ENCODE measurements at regions not wholly inside any gene's neighbourhood (a gene's known extent, or its start where the extent isn't known, plus 50 kb on each side); places are given as distances from the start of the nearest gene placed in this dataset.

- no peak overlapping the region for H3K4me2 ChIP-seq (ENCODE audit: insufficient read depth, insufficient read length, low read length)
- H3T11ph ChIP-seq (ENCODE audit: low read length): no peak overlapping the region
- no peaks in the 10 kb centered on the region for H3K4me1 ChIP-seq (ENCODE audit: insufficient read depth, low read length)
- no peak overlapping the region for H4K8ac ChIP-seq (replicated peaks; ENCODE audit: insufficient read length, low read depth, low read length)
- H3K27me3 Mint-ChIP-seq (ENCODE audit: low read depth): no peaks in the 10 kb centered on the region
- H3K27ac ChIP-seq (ENCODE audit: insufficient read length, low read depth, low read length): no peak overlapping the region
- no peaks in the 10 kb centered on the region for H3K36me3 Mint-ChIP-seq (ENCODE audit: insufficient read depth in 1 of 3, low read depth in 3 of 3)
- no peak overlapping the region for H3K18ac ChIP-seq (ENCODE audit: insufficient read length, low read depth, low read length)
- H4K20me1 ChIP-seq (ENCODE audit: control insufficient read depth, insufficient read depth, insufficient read length): no peaks in the 10 kb centered on the region
- no peak overlapping the region for H2BK20ac ChIP-seq (ENCODE audit: low read depth, low read length, poor library complexity, severe bottlenecking)
- no peak overlapping the region for H3K27ac Mint-ChIP-seq
- no peak overlapping the region for H3K56ac ChIP-seq (ENCODE audit: insufficient read length, low read depth, low read length)
- H3K9me3 ChIP-seq (ENCODE audit: control insufficient read depth, low read depth, low read length): no peaks in the 10 kb centered on the region
- no peak overlapping the region for H3K4ac ChIP-seq (ENCODE audit: low read depth, low read length)
- no peak overlapping the region for H3K4me3 Mint-ChIP-seq
- H2BK12ac ChIP-seq (ENCODE audit: insufficient read length, low read depth, low read length): no peak overlapping the region
- H3K4me1 Mint-ChIP-seq: peaks cover 13 to 14% of the 10 kb centered on the region in 2 experiments
- no peak for DNase-seq
- no peak overlapping the region for H2BK5ac ChIP-seq (ENCODE audit: insufficient read length, low read length)
- no peaks in the 10 kb centered on the region for H3K27me3 ChIP-seq (ENCODE audit: insufficient read depth, low read length)
- no peak overlapping the region for H3K14ac ChIP-seq (ENCODE audit: insufficient read depth, low read length)
- no peaks in the 10 kb centered on the region for H3K23me2 ChIP-seq (ENCODE audit: insufficient read length, low read depth, low read length, poor library complexity, severe bottlenecking)
- H3K23ac ChIP-seq (ENCODE audit: insufficient read length, low read depth, low read length): no peak overlapping the region
- H3K79me2 ChIP-seq (ENCODE audit: insufficient read depth, low read length): no peaks in the 10 kb centered on the region
- no peak overlapping the region for H2BK15ac ChIP-seq (ENCODE audit: low read depth, low read length)
- H2AK5ac ChIP-seq (ENCODE audit: insufficient read length, low read length): no peak overlapping the region
- no peaks in the 10 kb centered on the region for H3K9me3 Mint-ChIP-seq
- H2BK120ac ChIP-seq (ENCODE audit: low read depth, low read length, poor library complexity, severe bottlenecking): no peak overlapping the region
- no peak overlapping the region for H4K5ac ChIP-seq (ENCODE audit: insufficient read length, low read depth, low read length)
- H2AFZ ChIP-seq (ENCODE audit: low read length): no peak overlapping the region
- no peak overlapping the region for H4K91ac ChIP-seq (ENCODE audit: insufficient read length, low read depth, low read length)
- no peaks in the 10 kb centered on the region for H3K79me1 ChIP-seq (ENCODE audit: insufficient read depth, low read depth, low read length, poor library complexity, severe bottlenecking)
- no peak for TF ChIP-seq CTCF (conservative IDR thresholded peaks at IDR 0.05)
- no peak overlapping the region for H3K9ac ChIP-seq (ENCODE audit: extremely low read depth, insufficient read length, low read length)
Observed at GRCh38 chr7:88692493-88692892, 67.0 kb upstream of the ZNF804B start.
